WTC11 (cell line): ENCODE measurements at regions not wholly inside any gene's neighbourhood (a gene's known extent, or its start where the extent isn't known, plus 50 kb on each side); places are given as distances from the start of the nearest gene placed in this dataset.

Experiments
- CTCF ChIP-seq: fragments of 200-600 bp; IDR thresholded peaks from 2 replicates; pipeline ENCODE4 v1.8.0; 2022; ENCODE audit warnings: antibody characterized with exemption
- NFYB ChIP-seq: sonication (generic); formaldehyde crosslinking; conservative IDR thresholded peaks from 2 replicates; pipeline ENCODE4 v1.8.0; 2022; ENCODE audit warnings: low read depth, missing genetic modification reagents
- OVOL2 ChIP-seq: fragments of 250-450 bp; sonication (Bioruptor Pico); IDR thresholded peaks from 2 replicates; pipeline ENCODE4 v1.9.0; 2021; ENCODE audit warnings: mild to moderate bottlenecking, borderline replicate concordance
- PRRX2 ChIP-seq: fragments of 250-450 bp; sonication (Bioruptor Pico); IDR thresholded peaks from 2 replicates; pipeline ENCODE4 v1.8.0; 2021; ENCODE audit warnings: mild to moderate bottlenecking
- SP1 ChIP-seq: sonication (generic); formaldehyde crosslinking; conservative IDR thresholded peaks from 2 replicates; pipeline ENCODE4 v1.8.1; 2022; ENCODE audit warnings: missing genetic modification reagents
- STAT6 ChIP-seq: sonication (generic); formaldehyde crosslinking; conservative IDR thresholded peaks from 2 replicates; pipeline ENCODE4 v1.8.1; 2023; ENCODE audit warnings: mild to moderate bottlenecking, low read depth, missing genetic modification reagents, moderate library complexity
- TEAD4 ChIP-seq: sonication (generic); formaldehyde crosslinking; IDR thresholded peaks from 2 replicates; pipeline ENCODE4 v1.8.0; 2022; ENCODE audit warnings: mild to moderate bottlenecking, missing genetic modification reagents
- TF ChIP-seq, protein P1 (sequence below): sonication (generic); formaldehyde crosslinking; IDR thresholded peaks from 2 replicates; pipeline ENCODE4 v1.8.1; 2022; ENCODE audit warnings: mild to moderate bottlenecking, moderate library complexity, missing genetic modification reagents
- TF ChIP-seq, protein P2 (sequence below): sonication (generic); formaldehyde crosslinking; IDR thresholded peaks from 2 replicates; pipeline ENCODE4 v1.8.1; 2023; ENCODE audit warnings: mild to moderate bottlenecking, missing genetic modification reagents
- TF ChIP-seq, protein P3 (sequence below): sonication (generic); formaldehyde crosslinking; IDR thresholded peaks from 2 replicates; pipeline ENCODE4 v1.8.0; 2022; ENCODE audit warnings: mild to moderate bottlenecking, missing genetic modification reagents

- TF ChIP-seq, protein P1, sequence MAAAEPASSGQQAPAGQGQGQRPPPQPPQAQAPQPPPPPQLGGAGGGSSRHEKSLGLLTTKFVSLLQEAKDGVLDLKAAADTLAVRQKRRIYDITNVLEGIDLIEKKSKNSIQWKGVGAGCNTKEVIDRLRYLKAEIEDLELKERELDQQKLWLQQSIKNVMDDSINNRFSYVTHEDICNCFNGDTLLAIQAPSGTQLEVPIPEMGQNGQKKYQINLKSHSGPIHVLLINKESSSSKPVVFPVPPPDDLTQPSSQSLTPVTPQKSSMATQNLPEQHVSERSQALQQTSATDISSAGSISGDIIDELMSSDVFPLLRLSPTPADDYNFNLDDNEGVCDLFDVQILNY (CRISPR knock-in tag) = no peak
- no peak for TF ChIP-seq CTCF
- TF ChIP-seq NFYB (CRISPR knock-in tag) = no peak
- no peak for TF ChIP-seq PRRX2
- TF ChIP-seq, protein P2, sequence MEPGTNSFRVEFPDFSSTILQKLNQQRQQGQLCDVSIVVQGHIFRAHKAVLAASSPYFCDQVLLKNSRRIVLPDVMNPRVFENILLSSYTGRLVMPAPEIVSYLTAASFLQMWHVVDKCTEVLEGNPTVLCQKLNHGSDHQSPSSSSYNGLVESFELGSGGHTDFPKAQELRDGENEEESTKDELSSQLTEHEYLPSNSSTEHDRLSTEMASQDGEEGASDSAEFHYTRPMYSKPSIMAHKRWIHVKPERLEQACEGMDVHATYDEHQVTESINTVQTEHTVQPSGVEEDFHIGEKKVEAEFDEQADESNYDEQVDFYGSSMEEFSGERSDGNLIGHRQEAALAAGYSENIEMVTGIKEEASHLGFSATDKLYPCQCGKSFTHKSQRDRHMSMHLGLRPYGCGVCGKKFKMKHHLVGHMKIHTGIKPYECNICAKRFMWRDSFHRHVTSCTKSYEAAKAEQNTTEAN (CRISPR knock-in tag) = no peak
- no peak for TF ChIP-seq STAT6 (CRISPR knock-in tag)
- TF ChIP-seq, protein P3, sequence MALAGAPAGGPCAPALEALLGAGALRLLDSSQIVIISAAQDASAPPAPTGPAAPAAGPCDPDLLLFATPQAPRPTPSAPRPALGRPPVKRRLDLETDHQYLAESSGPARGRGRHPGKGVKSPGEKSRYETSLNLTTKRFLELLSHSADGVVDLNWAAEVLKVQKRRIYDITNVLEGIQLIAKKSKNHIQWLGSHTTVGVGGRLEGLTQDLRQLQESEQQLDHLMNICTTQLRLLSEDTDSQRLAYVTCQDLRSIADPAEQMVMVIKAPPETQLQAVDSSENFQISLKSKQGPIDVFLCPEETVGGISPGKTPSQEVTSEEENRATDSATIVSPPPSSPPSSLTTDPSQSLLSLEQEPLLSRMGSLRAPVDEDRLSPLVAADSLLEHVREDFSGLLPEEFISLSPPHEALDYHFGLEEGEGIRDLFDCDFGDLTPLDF (CRISPR knock-in tag) = no peak
- no peak for TF ChIP-seq OVOL2
- no peak for TF ChIP-seq TEAD4 (CRISPR knock-in tag)
- no peak for TF ChIP-seq SP1 (CRISPR knock-in tag)
These were observed 49.9 kb upstream of the KCNN2 start for GRCh38 chr5:114311968-114312367.
